Neural cell (in vitro differentiated cells): ENCODE measurements at regions not wholly inside any gene's neighbourhood (a gene's known extent, or its start where the extent isn't known, plus 50 kb on each side); places are given as distances from the start of the nearest gene placed in this dataset.

Source experiments
- CTCF ChIP-seq: fragments of 450-650 bp; IDR thresholded peaks from 2 replicates; pipeline ENCODE4 v1.5.1; 2014; ENCODE audit warnings: antibody characterized with exemption, mild to moderate bottlenecking, moderate library complexity; ENCODE audit not compliant: poor library complexity, severe bottlenecking
- EP300 ChIP-seq: fragments of 450-650 bp; conservative IDR thresholded peaks from 2 replicates; pipeline ENCODE4 v1.6.1; 2014; ENCODE audit warnings: antibody characterized with exemption, mild to moderate bottlenecking, moderate library complexity; ENCODE audit not compliant: poor library complexity, severe bottlenecking
- EZH2 ChIP-seq: fragments of 200-600, 300-800 bp; shearing (Covaris generic), sonication (generic); IDR thresholded peaks from 2 replicates; pipeline ENCODE4 v1.6.1; 2014; ENCODE audit warnings: antibody characterized with exemption, low read length, borderline replicate concordance, mild to moderate bottlenecking; ENCODE audit not compliant: insufficient read depth, poor library complexity, severe bottlenecking
- MXI1 ChIP-seq: fragments of 450-650 bp; conservative IDR thresholded peaks from 2 replicates; pipeline ENCODE4 v1.6.1; 2014; ENCODE audit warnings: antibody characterized with exemption, mild to moderate bottlenecking; ENCODE audit not compliant: poor library complexity, severe bottlenecking
- POLR2AphosphoS5 ChIP-seq: IDR thresholded peaks from 2 replicates; pipeline ENCODE4 v1.6.1; 2012
- REST ChIP-seq: IDR thresholded peaks from 2 replicates; pipeline ENCODE4 v1.6.1; 2012; ENCODE audit warnings: borderline replicate concordance

GRCh38 chr2:2703762-2704427, 372.8 kb upstream of the MYT1L start:
- TF ChIP-seq CTCF, result no peak
- no peak for TF ChIP-seq EP300
- no peak for TF ChIP-seq POLR2AphosphoS5
- TF ChIP-seq EZH2, result no peak
- no peak for TF ChIP-seq MXI1
- TF ChIP-seq REST, result no peak
